IMR-90 (cell line): ENCODE measurements at regions not wholly inside any gene's neighbourhood (a gene's known extent, or its start where the extent isn't known, plus 50 kb on each side); places are given as distances from the start of the nearest gene placed in this dataset.

Source experiments
- ATAC-seq: fragments of 200-7000 bp; cut with Tn5 transposase; 2 replicates; pipeline ENCODE4 v1.9.1; 2020; ENCODE audit warnings: low read depth, mild to moderate bottlenecking, moderate library complexity
- BruUV-seq: library from RNA; stranded (reverse); fragments of 400-500 nt; replicated peaks from 2 replicates; lab custom pipeline; 2021; lab: Mats Ljungman, UMichigan
- CTCF ChIA-PET: fragments of 300-600 bp; formaldehyde crosslinking; extraction: SDS; loops from one replicate; lab custom pipeline; 2021; ENCODE audit warnings: antibody characterized with exemption; lab: Yijun Ruan, JAX
- POLR2A ChIA-PET: fragments of 300-600 bp; sonication (Branson Sonifier 250); formaldehyde crosslinking; loops from one replicate; lab custom pipeline; 2022; ENCODE audit warnings: antibody characterized with exemption; ENCODE audit not compliant: unreplicated experiment; lab: Charles Lee
- DNase-seq: peaks from one replicate; pipeline ENCODE4 v3.0.0; 2013
- H2AFZ ChIP-seq: replicated peaks from 2 replicates; pipeline ENCODE3; 2013; ENCODE audit warnings: low read length, mild to moderate bottlenecking; ENCODE audit not compliant: poor library complexity
- H2AK5ac ChIP-seq: 2 replicates; pipeline ENCODE4 v1.6.1; 2013; ENCODE audit warnings: low read depth, low read length, inconsistent platforms
- H2AK9ac ChIP-seq: replicated peaks from 2 replicates; pipeline ENCODE3; 2013; ENCODE audit warnings: mild to moderate bottlenecking, low read depth, low read length, moderate library complexity; ENCODE audit not compliant: poor library complexity
- H2BK120ac ChIP-seq: 2 replicates; pipeline ENCODE4 v1.6.1; 2013; ENCODE audit warnings: low read depth, low read length, inconsistent platforms
- H2BK15ac ChIP-seq: 3 replicates; pipeline ENCODE4 v1.6.1; 2013; ENCODE audit warnings: low read depth, low read length, inconsistent platforms
- H2BK20ac ChIP-seq: 2 replicates; pipeline ENCODE4 v1.6.1; 2013; ENCODE audit warnings: low read depth, mild to moderate bottlenecking, inconsistent platforms, low read length, moderate library complexity
- H2BK5ac ChIP-seq: 2 replicates; pipeline ENCODE4 v1.6.1; 2013; ENCODE audit warnings: mild to moderate bottlenecking, low read depth, low read length, inconsistent platforms; ENCODE audit not compliant: poor library complexity, severe bottlenecking
- H3K14ac ChIP-seq: replicated peaks from 2 replicates; pipeline ENCODE4 v1.6.1; 2013; ENCODE audit warnings: low read depth, low read length, inconsistent platforms
- H3K18ac ChIP-seq: 2 replicates; pipeline ENCODE4 v1.6.1; 2013; ENCODE audit warnings: low read depth, low read length, control low read depth
- H3K23ac ChIP-seq: 2 replicates; pipeline ENCODE4 v1.6.1; 2013; ENCODE audit warnings: low read depth, low read length, inconsistent platforms
- H3K27ac ChIP-seq: 2 replicates; pipeline ENCODE4 v1.5.1; 2013; ENCODE audit warnings: mild to moderate bottlenecking, control low read depth, low read length; ENCODE audit not compliant: insufficient read depth
- H3K27me3 ChIP-seq: 2 replicates; pipeline ENCODE4 v1.6.1; 2013; ENCODE audit warnings: low read length; ENCODE audit not compliant: control insufficient read depth, insufficient read depth
- H3K36me3 ChIP-seq: 2 replicates; pipeline ENCODE4 v1.6.1; 2013; ENCODE audit warnings: low read length, mixed read lengths; ENCODE audit not compliant: control insufficient read depth, insufficient read depth
- H3K4ac ChIP-seq: 2 replicates; pipeline ENCODE4 v1.6.1; 2013; ENCODE audit warnings: low read depth, low read length, inconsistent platforms
- H3K4me1 ChIP-seq: 2 replicates; pipeline ENCODE4 v1.6.1; 2013; ENCODE audit warnings: low read length, mixed read lengths; ENCODE audit not compliant: control insufficient read depth, insufficient read depth
- H3K4me2 ChIP-seq: 2 replicates; pipeline ENCODE4 v1.6.1; 2013; ENCODE audit warnings: low read depth, mild to moderate bottlenecking, control low read depth, low read length, moderate library complexity
- H3K4me3 ChIP-seq: 2 replicates; pipeline ENCODE4 v1.5.1; 2013; ENCODE audit warnings: low read depth, mild to moderate bottlenecking, control low read depth, low read length, moderate library complexity; ENCODE audit not compliant: insufficient read depth
- H3K56ac ChIP-seq: 2 replicates; pipeline ENCODE4 v1.6.1; 2013; ENCODE audit warnings: low read length, inconsistent platforms; ENCODE audit not compliant: insufficient read depth; ENCODE audit errors: extremely low read depth
- H3K79me1 ChIP-seq, 2 experiments: 2 replicates each; pipeline ENCODE4 v1.6.1; 2013; ENCODE audit warnings: low read length in 2 of 2, inconsistent platforms in 1 of 2, low read depth in 1 of 2
- H3K9ac ChIP-seq: 2 replicates; pipeline ENCODE4 v1.6.1; 2013; ENCODE audit warnings: low read depth, low read length, control low read depth
- H3K9me1 ChIP-seq: 2 replicates; pipeline ENCODE4 v1.6.1; 2013; ENCODE audit warnings: low read length, inconsistent platforms; ENCODE audit not compliant: insufficient read depth
- H3K9me3 ChIP-seq: 2 replicates; pipeline ENCODE4 v1.6.1; 2013; ENCODE audit warnings: low read length; ENCODE audit not compliant: control insufficient read depth, insufficient read depth
- H4K20me1 ChIP-seq: 2 replicates; pipeline ENCODE4 v1.6.1; 2013; ENCODE audit warnings: low read length, inconsistent platforms; ENCODE audit not compliant: insufficient read depth
- H4K5ac ChIP-seq: 2 replicates; pipeline ENCODE4 v1.6.1; 2013; ENCODE audit warnings: mild to moderate bottlenecking, low read depth, low read length, control low read depth
- H4K8ac ChIP-seq, 2 experiments: 2 replicates each; pipeline ENCODE4 v1.6.1; 2013; ENCODE audit warnings: low read depth in 2 of 2, low read length in 2 of 2, control low read depth in 1 of 2, inconsistent platforms in 1 of 2
- H4K91ac ChIP-seq: 2 replicates; pipeline ENCODE4 v1.6.1; 2013; ENCODE audit warnings: low read depth, low read length, inconsistent platforms; ENCODE audit not compliant: insufficient read depth
- CHD1 ChIP-seq: IDR thresholded peaks from 2 replicates; pipeline ENCODE4 v1.6.1; 2012; ENCODE audit warnings: low read depth, low read length, improper control_type of control experiment
- CTCF ChIP-seq: conservative IDR thresholded peaks from 2 replicates; pipeline ENCODE4 v1.5.1; 2012; ENCODE audit warnings: mild to moderate bottlenecking, low read depth, low read length, improper control_type of control experiment
- ELK1 ChIP-seq: fragments of 150-350 bp; IDR thresholded peaks from 2 replicates; pipeline ENCODE4 v1.6.1; 2016; ENCODE audit warnings: low read depth, mild to moderate bottlenecking, low read length, moderate library complexity, borderline replicate concordance
- RAD21 ChIP-seq: IDR thresholded peaks from 2 replicates; pipeline ENCODE4 v1.6.1; 2012; ENCODE audit warnings: low read length, improper control_type of control experiment
- WGBS, 2 experiments: methylation state at CpG; one replicate each; pipeline versions ENCODE4 v1.1.5 to v1.1.7; 2013; ENCODE audit warnings: missing lambda C conversion rate in 2 of 2; ENCODE audit not compliant: insufficient read length in 1 of 2; ENCODE audit errors: extremely low coverage in 2 of 2; 5-methylcytosine and 5-hydroxymethylcytosine counted together
- dilution Hi-C: fragments of 300-500 bp; cut with HindIII; formaldehyde crosslinking; loops from one replicate; pipeline ENCODE4 v1.14.3; 2018; ENCODE audit warnings: low sequenced_read_pairs; ENCODE audit not compliant: unreplicated experiment
- in situ Hi-C: fragments of 300-500 bp; cut with MboI; formaldehyde crosslinking; loops from 3 replicates; pipeline ENCODE4 v1.14.3; 2019; ENCODE audit warnings: low sequenced_read_pairs, inconsistent platforms, mixed read lengths
- intact Hi-C: fragments of 100-400 bp; cut with micrococcal nuclease; formaldehyde crosslinking; loops from 2 replicates; pipeline ENCODE4 v1.10.0; 2022

- Histone ChIP-seq H3K23ac (no peak overlapping the region), H2BK120ac (no peak overlapping the region), H3K9me3 (no peaks in the 10 kb centered on the region), H3K18ac (no peak overlapping the region), H3K27me3 (no peaks in the 10 kb centered on the region), H3K56ac (no peak overlapping the region), H4K8ac (no peak overlapping the region), H3K14ac (no peak overlapping the region), H4K5ac (no peak overlapping the region), H4K20me1 (no peaks in the 10 kb centered on the region), H3K36me3 (no peaks in the 10 kb centered on the region), H3K27ac (no peak overlapping the region), H3K4me3 (no peak overlapping the region), H2BK20ac (no peak overlapping the region), H2BK5ac (no peak overlapping the region), H4K91ac (no peak overlapping the region), H3K79me1 (no peaks in the 10 kb centered on the region), H2AK9ac (no peak overlapping the region), H3K4ac (no peak overlapping the region), H2BK15ac (no peak overlapping the region), H3K9ac (no peak overlapping the region), H3K4me1 (no peaks in the 10 kb centered on the region), H3K9me1 (no peaks in the 10 kb centered on the region), H2AFZ (no peak overlapping the region), H2AK5ac (no peak overlapping the region), H3K4me2 (no peak overlapping the region)
- no CpG with 5 or more reads among the region's 8 CpGs for WGBS, 2 experiments
- CTCF ChIA-PET: interaction anchor here (0.8 kb wide), 1 partner anchor 8 kb away, joined by 4 read pairs; no protein-coding TSS in a partner anchor
- intact Hi-C loops (loop anchor here (2.0 kb wide), 1 partner anchor 1298 kb away; no protein-coding TSS in a partner anchor), in situ Hi-C loops (no loop called here), dilution Hi-C loops (no loop called here)
- DNase-seq: peak; percentile 1
- peak; percentile 17; the same call in 1 of the 2 replicates for ATAC-seq
- BruUV-seq: no TSS peak
- POLR2A ChIA-PET: no interaction called here
- peak; percentile 33 for TF ChIP-seq CTCF
- no peak for TF ChIP-seq CHD1
- TF ChIP-seq ELK1: no peak
- peak; percentile 38; the same call in 1 of the 2 replicates for TF ChIP-seq RAD21
Measured at GRCh38 chr5:8247049-8247899, 378.3 kb downstream of the MTRR start.
